Sigmoid colon (tissue), 6 donors: ENCODE measurements at regions not wholly inside any gene's neighbourhood (a gene's known extent, or its start where the extent isn't known, plus 50 kb on each side); places are given as distances from the start of the nearest gene placed in this dataset.

ENCODE experiments used
- DNase-seq: peaks from one replicate; pipeline ENCODE4 v3.0.0-alpha.2; 2019
- H3K27ac ChIP-seq, 4 donors: fragments of 200-600 bp; sonication (generic); one replicate each; pipeline ENCODE4 v1.5.1; 2016 to 2019; ENCODE audit warnings: mild to moderate bottlenecking in 1 of 4
- H3K27me3 ChIP-seq, 3 donors: fragments of 200-600 bp; sonication (generic); one replicate each; pipeline ENCODE4 v1.5.1; 2019; ENCODE audit warnings: mild to moderate bottlenecking in 1 of 3
- H3K36me3 ChIP-seq, 4 donors: fragments of 200-600 bp; sonication (generic); one replicate each; pipeline ENCODE4 v1.5.1; 2016 to 2019
- H3K4me1 ChIP-seq, 4 donors: fragments of 200-600 bp; sonication (generic); one replicate each; pipeline ENCODE4 v1.5.1; 2017 to 2019
- H3K4me3 ChIP-seq, 4 donors: fragments of 200-600 bp; sonication (generic); one replicate each; pipeline ENCODE4 v1.5.1; 2017 to 2019; ENCODE audit warnings: mild to moderate bottlenecking in 2 of 4, moderate library complexity in 1 of 4
- H3K9me3 ChIP-seq, 4 donors: fragments of 200-600 bp in 3 of 4; sonication (generic) in 3 of 4; one replicate each; pipeline versions ENCODE4 v1.5.1 to v1.6.1; 2013 to 2019
- CTCF ChIP-seq, 4 experiments: fragments of 450-650 bp in 3 of 4; fragments of 200-600 bp in 1 of 4; IDR thresholded peaks; one replicate each; pipeline ENCODE4 v1.5.1; 2016 to 2019; ENCODE audit warnings: antibody characterized with exemption in 4 of 4, mild to moderate bottlenecking in 3 of 4, moderate library complexity in 2 of 4
- EP300 ChIP-seq, 4 donors: sonication (generic); formaldehyde crosslinking; IDR thresholded peaks; one replicate each; pipeline ENCODE4 v1.6.1; 2017; ENCODE audit warnings: antibody characterized with exemption in 4 of 4
- POLR2A ChIP-seq, 2 donors: fragments of 450-650 bp; IDR thresholded peaks; one replicate each; pipeline ENCODE4 v1.6.1; 2016; ENCODE audit warnings: antibody characterized with exemption in 2 of 2, mild to moderate bottlenecking in 2 of 2, moderate library complexity in 2 of 2
- POLR2AphosphoS5 ChIP-seq, 4 donors: sonication (generic); formaldehyde crosslinking; IDR thresholded peaks; one replicate each; pipeline ENCODE4 v1.6.1; 2017; ENCODE audit warnings: antibody characterized with exemption in 4 of 4
- WGBS, 2 donors: extraction: QIAGEN DNeasy Blood & Tissue Kit; methylation state at CpG; one replicate each; pipeline ENCODE4 v1.1.7; 2013; 5-methylcytosine and 5-hydroxymethylcytosine counted together
- intact Hi-C: fragments of 100-400 bp; cut with DNase I; formaldehyde crosslinking; loops from one replicate; pipeline ENCODE4 v1.15.1; 2023
- donor health status: healthy with polysubstance abuse.
- donor health status: healthy.

DNA sequence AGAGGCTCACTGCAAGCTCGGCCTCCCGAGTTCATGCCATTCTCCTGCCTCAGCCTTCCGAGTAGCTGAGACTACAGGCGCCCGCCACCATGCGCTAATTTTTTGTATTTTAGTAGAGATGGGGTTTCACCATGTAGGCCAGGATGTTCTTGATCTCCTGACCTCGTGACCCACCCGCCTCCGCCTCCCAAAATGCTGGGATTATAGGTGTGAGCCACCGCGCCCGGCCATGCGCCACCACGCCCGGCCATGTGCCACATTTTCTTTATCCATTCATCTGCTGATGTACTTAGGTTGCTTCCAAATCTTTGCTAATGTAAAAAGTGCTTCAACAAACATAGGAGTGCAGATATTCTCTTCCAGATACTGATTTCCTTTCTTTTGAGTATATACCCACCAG lies 408.6 kb downstream of the CAAP1 start:
- intact Hi-C loops, result no loop called here
- WGBS, 2 donors, result 91 to 95% methylated on average over 15 of the region's 15 CpGs
- no peaks in the 10 kb centered on the region for H3K27me3 ChIP-seq
- H3K4me1 ChIP-seq, result no peaks in the 10 kb centered on the region
- no peaks in the 10 kb centered on the region for H3K36me3 ChIP-seq
- no peak overlapping the region for H3K27ac ChIP-seq
- no peaks in the 10 kb centered on the region for H3K9me3 ChIP-seq
- H3K4me3 ChIP-seq, result no peak overlapping the region
- DNase-seq, result no peak
- TF ChIP-seq CTCF (IDR thresholded peaks at IDR 0.05) (no peak), POLR2AphosphoS5 (IDR thresholded peaks at IDR 0.05) (no peak), POLR2A (IDR thresholded peaks at IDR 0.05) (no peak), EP300 (IDR thresholded peaks at IDR 0.05) (no peak)

DNA sequence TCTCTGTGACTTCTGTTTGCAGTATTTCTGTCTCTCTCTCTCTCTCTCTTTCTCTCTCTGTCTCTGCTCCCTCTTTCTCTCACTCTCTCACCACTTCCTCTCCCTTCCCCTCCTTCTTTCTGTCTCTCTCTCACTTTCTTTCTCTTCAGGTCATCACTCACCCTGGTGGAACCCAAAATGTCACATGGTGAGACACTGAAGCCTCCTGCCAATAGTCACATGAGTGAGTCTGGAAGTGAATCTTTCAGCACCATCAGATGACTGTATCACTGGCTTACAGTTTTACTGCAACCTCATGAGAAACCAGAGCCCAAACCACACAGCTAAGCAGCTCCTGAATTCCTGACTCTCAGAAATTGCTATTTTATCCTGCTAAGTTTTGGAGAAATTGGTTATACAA lies 414.6 kb downstream of the CAAP1 start:
- intact Hi-C loops, result no loop called here
- TF ChIP-seq EP300 (IDR thresholded peaks at IDR 0.05) (no peak), POLR2AphosphoS5 (IDR thresholded peaks at IDR 0.05) (no peak), POLR2A (IDR thresholded peaks at IDR 0.05) (no peak), CTCF (IDR thresholded peaks at IDR 0.05) (no peak)
- H3K36me3 ChIP-seq, result no peaks in the 10 kb centered on the region
- no peak overlapping the region for H3K27ac ChIP-seq
- H3K4me3 ChIP-seq, result no peak overlapping the region
- no peak for DNase-seq
- no peaks in the 10 kb centered on the region for H3K9me3 ChIP-seq
- no peaks in the 10 kb centered on the region for H3K27me3 ChIP-seq
- no peaks in the 10 kb centered on the region for H3K4me1 ChIP-seq

DNA sequence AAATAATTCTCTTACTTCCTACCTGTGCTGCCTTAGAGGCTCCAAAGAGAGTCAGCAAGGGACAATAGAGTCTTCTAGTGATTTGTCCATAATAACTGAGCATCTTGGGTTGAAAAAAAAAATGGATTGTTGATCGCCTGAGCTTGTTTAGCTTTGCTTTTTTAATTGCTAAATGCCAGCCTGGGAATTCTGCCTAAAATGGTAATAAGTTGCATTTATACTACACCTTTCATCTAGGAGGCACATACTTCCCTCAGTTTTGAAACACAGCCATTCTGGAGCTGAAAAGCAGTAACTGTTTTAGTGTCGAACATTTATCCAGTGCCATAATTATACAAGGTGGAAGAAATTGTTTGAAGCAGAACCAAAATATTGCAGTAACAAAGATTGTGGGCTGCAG lies 421.3 kb downstream of the CAAP1 start:
- H3K9me3 ChIP-seq, result no peaks in the 10 kb centered on the region
- DNase-seq, result no peak
- WGBS, 2 donors, result 89 to 90% methylated on average over 2 of the region's 2 CpGs
- no peak for TF ChIP-seq CTCF (IDR thresholded peaks at IDR 0.05)
- TF ChIP-seq POLR2AphosphoS5 (IDR thresholded peaks at IDR 0.05), result no peak
- TF ChIP-seq POLR2A (IDR thresholded peaks at IDR 0.05), result no peak
- TF ChIP-seq EP300 (IDR thresholded peaks at IDR 0.05), result no peak
- intact Hi-C loops, result no loop called here
- no peak overlapping the region for H3K4me3 ChIP-seq
- H3K36me3 ChIP-seq, result no peaks in the 10 kb centered on the region
- no peaks in the 10 kb centered on the region for H3K27me3 ChIP-seq
- no peaks in the 10 kb centered on the region for H3K4me1 ChIP-seq
- H3K27ac ChIP-seq, result no peak overlapping the region

DNA sequence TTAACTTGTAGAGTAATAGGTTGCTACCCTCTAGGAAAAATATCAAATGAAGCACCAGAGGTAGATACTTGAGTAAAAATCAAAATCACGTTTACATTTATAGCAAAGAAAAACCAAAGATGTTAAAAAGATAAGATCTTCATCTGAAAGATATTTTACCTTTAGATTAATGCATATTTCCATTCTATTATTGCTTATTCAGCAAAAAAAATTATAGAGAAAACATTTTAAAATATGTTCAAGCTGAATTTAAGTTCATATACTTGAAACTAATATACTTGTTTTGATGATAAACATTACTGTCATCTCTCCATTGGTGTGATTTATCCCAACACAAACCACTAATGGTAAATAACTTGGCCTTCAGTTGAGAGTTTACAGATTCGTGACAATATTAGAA lies 422.3 kb downstream of the CAAP1 start:
- intact Hi-C loops, result no loop called here
- DNase-seq, result no peak
- Histone ChIP-seq H3K4me1 (no peaks in the 10 kb centered on the region), H3K27me3 (no peaks in the 10 kb centered on the region), H3K36me3 (no peaks in the 10 kb centered on the region), H3K4me3 (no peak overlapping the region), H3K9me3 (no peaks in the 10 kb centered on the region), H3K27ac (no peak overlapping the region)
- 50 to 63% methylated on average over 2 of the region's 2 CpGs for WGBS, 2 donors
- TF ChIP-seq POLR2A (IDR thresholded peaks at IDR 0.05), result no peak
- no peak for TF ChIP-seq POLR2AphosphoS5 (IDR thresholded peaks at IDR 0.05)
- no peak for TF ChIP-seq EP300 (IDR thresholded peaks at IDR 0.05)
- TF ChIP-seq CTCF (IDR thresholded peaks at IDR 0.05), result no peak

DNA sequence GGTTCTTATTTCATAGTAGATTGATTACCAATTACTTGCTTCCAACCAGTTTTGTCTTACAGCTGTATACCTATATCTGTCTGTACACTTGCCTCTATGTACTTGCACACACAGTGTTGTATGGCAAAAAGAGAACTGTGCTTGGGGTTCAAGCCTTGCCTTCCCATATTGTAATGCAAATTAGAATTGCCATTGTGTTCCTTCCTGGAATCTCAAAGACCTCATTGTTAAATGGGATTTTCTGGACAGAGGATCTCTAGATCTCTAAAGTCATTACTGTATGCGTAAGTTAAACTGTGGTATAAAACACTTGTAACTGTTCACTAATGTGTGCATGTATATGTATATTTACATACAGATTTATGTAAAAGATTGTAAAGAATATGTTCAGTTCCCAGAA lies 428.8 kb downstream of the CAAP1 start:
- H3K27me3 ChIP-seq, result no peaks in the 10 kb centered on the region
- DNase-seq, result no peak
- intact Hi-C loops, result no loop called here
- no peak for TF ChIP-seq POLR2AphosphoS5 (IDR thresholded peaks at IDR 0.05)
- TF ChIP-seq CTCF (IDR thresholded peaks at IDR 0.05), result no peak
- TF ChIP-seq EP300 (IDR thresholded peaks at IDR 0.05), result no peak
- no peak for TF ChIP-seq POLR2A (IDR thresholded peaks at IDR 0.05)
- WGBS, 2 donors, result 91 to 94% methylated on average over 1 of the region's 1 CpG
- H3K9me3 ChIP-seq, result no peaks in the 10 kb centered on the region
- no peak overlapping the region for H3K4me3 ChIP-seq
- no peaks in the 10 kb centered on the region for H3K36me3 ChIP-seq
- H3K4me1 ChIP-seq, result no peaks in the 10 kb centered on the region
- no peak overlapping the region for H3K27ac ChIP-seq
